CD4-positive, alpha-beta T cell (primary cell): ENCODE measurements at regions not wholly inside any gene's neighbourhood (a gene's known extent, or its start where the extent isn't known, plus 50 kb on each side); places are given as distances from the start of the nearest gene placed in this dataset.

Experiments used
- ATAC-seq: fragments of 200-7000 bp; cut with Tn5 transposase; one replicate; pipeline ENCODE4 v1.10.0; 2022; ENCODE audit warnings: mild to moderate bottlenecking; ENCODE audit not compliant: poor library complexity
- CTCF ChIA-PET: fragments of 350-600 bp; sonication (Branson Sonifier 250); formaldehyde crosslinking; loops from one replicate; lab custom pipeline; 2021; ENCODE audit warnings: antibody characterized with exemption, inconsistent platforms; lab: Charles Lee
- POLR2A ChIA-PET: fragments of 350-600 bp; sonication (Branson Sonifier 250); formaldehyde crosslinking; loops from one replicate; lab custom pipeline; 2021; ENCODE audit warnings: antibody characterized with exemption, inconsistent platforms; lab: Charles Lee
- DNase-seq, 14 experiments: peaks; one replicate each; pipeline ENCODE4 v3.0.0-alpha.2; 2013 to 2020; ENCODE audit warnings: mixed read lengths in 2 of 14
- H3K27ac ChIP-seq, 2 donors: one replicate each; pipeline versions ENCODE4 v1.5.1 to v1.7.0; 2013; ENCODE audit warnings: low read length in 2 of 2, low read depth in 1 of 2, mild to moderate bottlenecking in 1 of 2
- H3K27me3 ChIP-seq, 2 experiments: 1 replicate in 1 of 2; 2 replicates in 1 of 2; pipeline versions ENCODE4 v1.6.1 to v1.7.0; 2013; ENCODE audit warnings: low read length in 2 of 2, control low read depth in 1 of 2, mild to moderate bottlenecking in 1 of 2, moderate library complexity in 1 of 2; ENCODE audit not compliant: insufficient read depth in 2 of 2, control insufficient read depth in 1 of 2
- H3K36me3 ChIP-seq: one replicate; pipeline ENCODE4 v1.6.1; 2013; ENCODE audit warnings: low read length, control low read depth; ENCODE audit not compliant: insufficient read depth
- H3K4me1 ChIP-seq: one replicate; pipeline ENCODE4 v1.6.1; 2013; ENCODE audit warnings: low read length, control low read depth; ENCODE audit not compliant: insufficient read depth
- H3K4me3 ChIP-seq: one replicate; pipeline ENCODE4 v1.5.1; 2013; ENCODE audit warnings: mild to moderate bottlenecking, low read length, moderate library complexity
- H3K9me3 ChIP-seq, 2 experiments: 1 replicate in 1 of 2; 2 replicates in 1 of 2; pipeline versions ENCODE4 v1.6.1 to v1.7.0; 2013; ENCODE audit warnings: low read length in 2 of 2, mild to moderate bottlenecking in 2 of 2, control low read depth in 1 of 2, moderate library complexity in 1 of 2; ENCODE audit not compliant: control insufficient read depth in 1 of 2, insufficient read depth in 1 of 2
- H3K27ac Mint-ChIP-seq: one replicate; pipeline ENCODE4 v1.8.0; 2020; ENCODE audit warnings: mixed read lengths
- H3K27me3 Mint-ChIP-seq: one replicate; pipeline ENCODE4 v1.8.0; 2021; ENCODE audit warnings: mixed read lengths
- H3K36me3 Mint-ChIP-seq: one replicate; pipeline ENCODE4 v1.8.0; 2021; ENCODE audit warnings: low read depth, mixed read lengths
- H3K4me1 Mint-ChIP-seq: one replicate; pipeline ENCODE4 v1.8.0; 2021; ENCODE audit warnings: low read depth, mixed read lengths
- H3K4me3 Mint-ChIP-seq: one replicate; pipeline ENCODE4 v1.8.0; 2020; ENCODE audit warnings: mild to moderate bottlenecking, mixed read lengths
- H3K9me3 Mint-ChIP-seq: one replicate; pipeline ENCODE4 v1.8.0; 2020; ENCODE audit warnings: mixed read lengths
- intact Hi-C, 2 experiments: fragments of 100-400 bp; cut with DNase I in 1 of 2; cut with micrococcal nuclease in 1 of 2; formaldehyde crosslinking; loops; one replicate each; pipeline versions ENCODE4 v1.15.1 to v1.9.0; 2023 to 2025; cut with DNase I, micrococcal nuclease
- TF ChIP-seq, protein P1 (sequence below): fragments of 200-600 bp; IDR thresholded peaks from one replicate; pipeline ENCODE4 v1.8.0; 2022; ENCODE audit warnings: antibody characterized with exemption, mild to moderate bottlenecking

DNA sequence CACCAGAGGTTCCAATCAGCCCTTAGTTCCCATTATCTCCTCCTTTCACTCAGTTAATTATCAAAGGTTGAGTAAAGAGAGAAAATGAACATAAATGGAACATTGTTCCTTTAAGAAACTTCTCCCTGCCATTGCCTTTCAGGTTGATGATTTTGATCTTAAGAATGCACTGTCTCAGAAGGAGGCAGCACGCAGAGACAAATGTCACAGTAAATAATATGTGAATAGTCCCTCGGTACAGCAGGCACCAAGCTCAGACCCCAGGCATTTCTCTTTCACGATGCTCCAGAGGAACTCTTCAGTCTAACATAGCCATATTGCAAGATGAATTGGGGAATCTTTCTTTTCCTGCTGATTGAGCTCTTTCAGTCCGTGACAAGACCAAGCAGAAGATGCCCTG, 435.3 kb upstream of the SPTLC3 start:
- no peaks in the 10 kb centered on the region for H3K9me3 ChIP-seq
- H3K36me3 ChIP-seq: no peaks in the 10 kb centered on the region
- ChIA-PET CTCF (no interaction called here), POLR2A (no interaction called here)
- DNase-seq (no peak), ATAC-seq (no peak)
- intact Hi-C loops: no loop called here
- H3K4me3 Mint-ChIP-seq: no peak overlapping the region
- H3K9me3 Mint-ChIP-seq: peaks cover 9% of the 10 kb centered on the region
- H3K27me3 ChIP-seq: no peaks in the 10 kb centered on the region
- no peaks in the 10 kb centered on the region for H3K4me1 ChIP-seq
- H3K4me1 Mint-ChIP-seq: no peaks in the 10 kb centered on the region
- no peak overlapping the region for H3K4me3 ChIP-seq
- no peak overlapping the region for H3K27ac Mint-ChIP-seq
- no peak overlapping the region for H3K27ac ChIP-seq
- no peaks in the 10 kb centered on the region for H3K36me3 Mint-ChIP-seq
- TF ChIP-seq, protein P1, sequence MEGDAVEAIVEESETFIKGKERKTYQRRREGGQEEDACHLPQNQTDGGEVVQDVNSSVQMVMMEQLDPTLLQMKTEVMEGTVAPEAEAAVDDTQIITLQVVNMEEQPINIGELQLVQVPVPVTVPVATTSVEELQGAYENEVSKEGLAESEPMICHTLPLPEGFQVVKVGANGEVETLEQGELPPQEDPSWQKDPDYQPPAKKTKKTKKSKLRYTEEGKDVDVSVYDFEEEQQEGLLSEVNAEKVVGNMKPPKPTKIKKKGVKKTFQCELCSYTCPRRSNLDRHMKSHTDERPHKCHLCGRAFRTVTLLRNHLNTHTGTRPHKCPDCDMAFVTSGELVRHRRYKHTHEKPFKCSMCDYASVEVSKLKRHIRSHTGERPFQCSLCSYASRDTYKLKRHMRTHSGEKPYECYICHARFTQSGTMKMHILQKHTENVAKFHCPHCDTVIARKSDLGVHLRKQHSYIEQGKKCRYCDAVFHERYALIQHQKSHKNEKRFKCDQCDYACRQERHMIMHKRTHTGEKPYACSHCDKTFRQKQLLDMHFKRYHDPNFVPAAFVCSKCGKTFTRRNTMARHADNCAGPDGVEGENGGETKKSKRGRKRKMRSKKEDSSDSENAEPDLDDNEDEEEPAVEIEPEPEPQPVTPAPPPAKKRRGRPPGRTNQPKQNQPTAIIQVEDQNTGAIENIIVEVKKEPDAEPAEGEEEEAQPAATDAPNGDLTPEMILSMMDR: no peak
- H3K27me3 Mint-ChIP-seq: no peaks in the 10 kb centered on the region

DNA sequence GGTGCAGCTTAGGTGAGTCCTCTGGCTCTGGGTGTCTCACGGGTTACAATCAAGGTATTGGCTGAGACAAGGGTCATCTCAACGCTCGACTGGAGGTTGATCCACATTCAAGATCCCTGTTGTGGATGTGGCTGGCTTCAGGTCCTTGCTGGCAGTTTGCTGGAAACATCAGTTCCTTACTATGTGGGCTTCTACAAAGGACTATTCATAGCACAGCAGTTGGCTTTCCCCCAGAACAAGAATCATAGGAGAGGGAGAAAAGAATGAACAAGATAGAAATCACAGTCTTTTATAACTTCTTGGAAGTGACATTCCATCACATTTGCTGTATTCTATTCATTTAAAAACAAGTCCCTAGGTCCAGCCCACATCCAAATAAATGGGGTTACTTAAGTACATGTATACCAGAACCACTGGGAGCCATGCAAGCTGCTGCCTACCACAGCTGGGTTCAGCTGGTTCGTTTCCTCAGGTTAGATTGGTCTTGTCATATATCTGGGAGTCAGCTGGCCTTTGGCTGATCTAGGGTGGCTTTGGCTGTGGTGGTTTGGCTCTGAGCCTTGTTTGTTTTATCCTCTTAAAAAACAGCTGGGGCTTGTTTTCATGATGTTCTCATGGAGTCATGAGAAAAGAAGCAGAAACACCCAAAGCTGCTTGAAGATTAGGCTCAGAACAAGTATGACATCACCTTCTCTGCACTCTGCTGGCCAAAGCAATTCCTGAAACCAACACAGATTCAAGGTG, 433.2 kb upstream of the SPTLC3 start:
- no peaks in the 10 kb centered on the region for H3K27me3 ChIP-seq

DNA sequence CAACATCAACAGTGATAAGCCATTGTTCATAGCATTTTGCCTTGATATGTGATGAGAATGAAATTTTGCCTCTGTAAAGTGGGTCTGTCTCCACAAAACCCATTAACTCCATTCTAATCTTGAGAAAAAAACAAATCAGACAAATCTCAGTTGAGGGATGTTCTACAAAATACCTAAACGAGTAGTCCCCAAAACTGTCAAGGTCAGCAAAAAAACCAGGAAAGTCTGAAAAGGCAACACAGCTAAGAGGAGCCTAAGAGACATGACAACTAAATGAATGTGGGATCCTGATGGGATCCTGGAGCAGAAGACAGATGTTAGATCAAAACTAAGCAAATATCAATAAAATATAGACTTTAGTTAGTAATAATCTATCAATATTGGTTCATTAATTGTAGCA, 431.6 kb upstream of the SPTLC3 start:
- no peaks in the 10 kb centered on the region for H3K27me3 Mint-ChIP-seq
- ChIA-PET POLR2A (no interaction called here), CTCF (no interaction called here)
- Histone ChIP-seq H3K9me3 (peaks cover 0 to 6% of the 10 kb centered on the region in 2 experiments), H3K4me3 (no peak overlapping the region), H3K27me3 (no peaks in the 10 kb centered on the region), H3K36me3 (no peaks in the 10 kb centered on the region), H3K4me1 (no peaks in the 10 kb centered on the region), H3K27ac (no peak overlapping the region)
- intact Hi-C loops: no loop called here
- TF ChIP-seq, protein P1: no peak
- no peak for ATAC-seq
- H3K27ac Mint-ChIP-seq: no peak overlapping the region
- no peaks in the 10 kb centered on the region for H3K36me3 Mint-ChIP-seq
- H3K4me3 Mint-ChIP-seq: no peak overlapping the region
- no peaks in the 10 kb centered on the region for H3K4me1 Mint-ChIP-seq
- no peak for DNase-seq
- H3K9me3 Mint-ChIP-seq: peaks cover 8% of the 10 kb centered on the region

More for the DNA sequence above, 433.2 kb upstream of the SPTLC3 start:
- Histone ChIP-seq H3K4me3 (no peak overlapping the region), H3K9me3 (no peaks in the 10 kb centered on the region), H3K4me1 (no peaks in the 10 kb centered on the region), H3K36me3 (no peaks in the 10 kb centered on the region), H3K27ac (no peak overlapping the region)
- ChIA-PET CTCF (no interaction called here), POLR2A (interaction anchor here (0.6 kb wide), 1 partner anchor 28 kb away, joined by 3 read pairs; no protein-coding TSS in a partner anchor)
- H3K27ac Mint-ChIP-seq: no peak overlapping the region
- ATAC-seq: no peak
- H3K36me3 Mint-ChIP-seq: no peaks in the 10 kb centered on the region
- no peak overlapping the region for H3K4me3 Mint-ChIP-seq
- TF ChIP-seq, protein P1: no peak
- DNase-seq: no peak
- intact Hi-C loops: no loop called here
- H3K4me1 Mint-ChIP-seq: no peaks in the 10 kb centered on the region
- no peaks in the 10 kb centered on the region for H3K27me3 Mint-ChIP-seq
- peaks cover 9% of the 10 kb centered on the region for H3K9me3 Mint-ChIP-seq
